Right atrium auricular region (tissue), 2 donors: ENCODE measurements at regions not wholly inside any gene's neighbourhood (a gene's known extent, or its start where the extent isn't known, plus 50 kb on each side); places are given as distances from the start of the nearest gene placed in this dataset.

ENCODE experiments used
- DNase-seq: peaks from one replicate; pipeline ENCODE4 v3.0.0-alpha.2; 2019; ENCODE audit warnings: low spot score
- H3K27ac ChIP-seq, 2 donors: fragments of 200-600 bp; sonication (generic); 1 replicate in 1 of 2; 2 replicates in 1 of 2; pipeline ENCODE4 v1.5.1; 2016 to 2019
- H3K27me3 ChIP-seq, 2 donors: fragments of 200-600 bp; sonication (generic); one replicate each; pipeline versions ENCODE4 v1.5.1 to v1.6.0; 2017 to 2019
- H3K36me3 ChIP-seq: fragments of 200-600 bp; sonication (generic); one replicate; pipeline ENCODE4 v1.5.1; 2016
- H3K4me1 ChIP-seq, 2 donors: fragments of 200-600 bp; sonication (generic); one replicate each; pipeline versions ENCODE4 v1.5.1 to v1.6.0; 2017 to 2019
- H3K4me3 ChIP-seq, 2 donors: fragments of 200-600 bp; sonication (generic); 1 replicate in 1 of 2; 2 replicates in 1 of 2; pipeline ENCODE4 v1.5.1; 2017 to 2019; ENCODE audit warnings: mild to moderate bottlenecking in 1 of 2, moderate library complexity in 1 of 2
- H3K9me3 ChIP-seq, 2 donors: fragments of 200-600 bp; sonication (generic); one replicate each; pipeline ENCODE4 v1.5.1; 2019
- CTCF ChIP-seq, 2 donors: fragments of 200-600 bp; sonication (generic); IDR thresholded peaks; one replicate each; pipeline ENCODE4 v1.5.1; 2019; ENCODE audit warnings: antibody characterized with exemption in 2 of 2

- no peak for DNase-seq
- no peaks in the 10 kb centered on the region for H3K36me3 ChIP-seq
- H3K27me3 ChIP-seq, result no peaks in the 10 kb centered on the region
- H3K4me3 ChIP-seq, result no peak overlapping the region
- no peaks in the 10 kb centered on the region for H3K9me3 ChIP-seq
- no peak overlapping the region for H3K27ac ChIP-seq
- no peak for TF ChIP-seq CTCF (IDR thresholded peaks at IDR 0.05)
- H3K4me1 ChIP-seq, result no peaks in the 10 kb centered on the region
Measured at GRCh38 chr2:58957188-58957840, 716.2 kb upstream of the FANCL start.

- DNase-seq, result no peak
- TF ChIP-seq CTCF (IDR thresholded peaks at IDR 0.05), result no peak
- Histone ChIP-seq H3K27me3 (no peaks in the 10 kb centered on the region), H3K9me3 (no peaks in the 10 kb centered on the region), H3K27ac (no peak overlapping the region), H3K4me1 (no peaks in the 10 kb centered on the region), H3K36me3 (no peaks in the 10 kb centered on the region), H3K4me3 (no peak overlapping the region)
Measured at GRCh38 chr2:58954880-58955385, 713.8 kb upstream of the FANCL start.

- DNase-seq, result no peak
- no peak for TF ChIP-seq CTCF (IDR thresholded peaks at IDR 0.05)
- Histone ChIP-seq H3K4me1 (no peaks in the 10 kb centered on the region), H3K36me3 (no peaks in the 10 kb centered on the region), H3K27ac (no peak overlapping the region), H3K9me3 (no peaks in the 10 kb centered on the region), H3K4me3 (no peak overlapping the region), H3K27me3 (no peaks in the 10 kb centered on the region)
Measured at GRCh38 chr2:58951722-58952121, 710.6 kb upstream of the FANCL start.

GRCh38 chr2:58950795-58951462, 709.8 kb upstream of the FANCL start:
- H3K27ac ChIP-seq, result no peak overlapping the region
- no peak for TF ChIP-seq CTCF (IDR thresholded peaks at IDR 0.05)
- no peaks in the 10 kb centered on the region for H3K27me3 ChIP-seq
- no peak overlapping the region for H3K4me3 ChIP-seq
- no peaks in the 10 kb centered on the region for H3K4me1 ChIP-seq
- no peaks in the 10 kb centered on the region for H3K9me3 ChIP-seq
- H3K36me3 ChIP-seq, result no peaks in the 10 kb centered on the region
- no peak for DNase-seq

GRCh38 chr2:58939388-58939787, 698.3 kb upstream of the FANCL start:
- Histone ChIP-seq H3K36me3 (no peaks in the 10 kb centered on the region), H3K4me1 (no peaks in the 10 kb centered on the region), H3K9me3 (no peaks in the 10 kb centered on the region), H3K27ac (no peak overlapping the region), H3K4me3 (no peak overlapping the region), H3K27me3 (no peaks in the 10 kb centered on the region)
- no peak for TF ChIP-seq CTCF (IDR thresholded peaks at IDR 0.05)
- no peak for DNase-seq
